ENCODE measurements at regions not wholly inside any gene's neighbourhood (a gene's known extent, or its start where the extent isn't known, plus 50 kb on each side); places are given as distances from the start of the nearest gene placed in this dataset.

DNA sequence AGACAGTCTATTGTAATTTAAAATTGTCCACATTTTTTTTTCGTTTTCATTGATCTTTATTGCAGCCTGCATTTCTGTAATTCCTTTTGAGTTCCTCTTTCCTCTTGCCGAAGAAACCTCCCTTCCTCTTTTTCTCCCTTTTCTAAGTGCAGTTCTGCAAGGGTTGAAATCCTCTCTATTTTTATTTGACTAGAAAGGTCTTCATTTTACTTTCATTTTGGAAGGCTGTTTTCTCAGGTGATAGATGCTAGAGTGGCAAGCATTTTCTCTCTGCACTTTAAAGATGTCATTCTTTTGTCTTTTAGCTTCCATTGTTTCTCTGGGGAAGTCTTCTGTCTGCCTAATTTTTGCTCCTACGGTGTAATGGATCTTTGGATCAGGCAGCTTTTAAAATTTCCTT lies 248.5 kb downstream of the SMARCA2 start:
- no peaks in the 10 kb centered on the region for H3K9me1 ChIP-seq (replicated peaks; ENCODE audit: control insufficient read depth, extremely low read depth, insufficient read depth, low read length)
- no peaks in the 10 kb centered on the region for H3K4me1 ChIP-seq (ENCODE audit: control insufficient read depth, extremely low read depth, insufficient read depth, low read length)
- no peak overlapping the region for H3K9ac ChIP-seq (replicated peaks; ENCODE audit: extremely low read depth, insufficient read depth, low read length)
- DNase-seq (ENCODE audit: low read depth, low spot score) (no peak), FAIRE-seq (no peak)
- H3K9me3 ChIP-seq (replicated peaks; ENCODE audit: control insufficient read depth, insufficient read depth, low read length), result no peaks in the 10 kb centered on the region
- no TSS peak for BruUV-seq (replicated peaks)
- H3K4me3 ChIP-seq (replicated peaks in 1 of 3; ENCODE audit: insufficient read depth in 1 of 3, low read depth in 1 of 3, low read length in 3 of 3), result no peak overlapping the region
- no peak overlapping the region for H3K27ac ChIP-seq (ENCODE audit: insufficient read depth, low read depth, low read length)
- intact Hi-C loops (cut with micrococcal nuclease), result no loop called here
- H3K4me2 ChIP-seq (ENCODE audit: insufficient read depth, low read length), result no peak overlapping the region
- no peaks in the 10 kb centered on the region for H4K20me1 ChIP-seq (replicated peaks; ENCODE audit: control insufficient read depth, extremely low read depth, insufficient read depth, low read length)
- H3K27me3 ChIP-seq (ENCODE audit: control insufficient read depth in 2 of 2, insufficient read depth in 2 of 2, low read length in 2 of 2), result no peaks in the 10 kb centered on the region
- TF ChIP-seq FOS (IDR thresholded peaks at IDR 0.05; ENCODE audit: borderline replicate concordance, insufficient read depth, low read length), result no peak
- TF ChIP-seq POLR2A (IDR thresholded peaks at IDR 0.05; ENCODE audit: low read depth, low read length), result no peak
- no peak for TF ChIP-seq GATA2 (IDR thresholded peaks at IDR 0.05; ENCODE audit: insufficient read depth, insufficient read length, low read depth, low read length)
- TF ChIP-seq JUN (IDR thresholded peaks at IDR 0.05; ENCODE audit: borderline replicate concordance, insufficient read depth, insufficient read length, low read depth), result no peak
- no peak for TF ChIP-seq MYC (IDR thresholded peaks at IDR 0.05; ENCODE audit: low read depth, low read length)
- no peak for TF ChIP-seq EZH2 (IDR thresholded peaks at IDR 0.05; ENCODE audit: borderline replicate concordance, low read depth, low read length, severe bottlenecking)
- no peak for TF ChIP-seq POLR2AphosphoS5 (IDR thresholded peaks at IDR 0.05; ENCODE audit: insufficient read depth, low read depth, low read length)
- TF ChIP-seq, protein P1, sequence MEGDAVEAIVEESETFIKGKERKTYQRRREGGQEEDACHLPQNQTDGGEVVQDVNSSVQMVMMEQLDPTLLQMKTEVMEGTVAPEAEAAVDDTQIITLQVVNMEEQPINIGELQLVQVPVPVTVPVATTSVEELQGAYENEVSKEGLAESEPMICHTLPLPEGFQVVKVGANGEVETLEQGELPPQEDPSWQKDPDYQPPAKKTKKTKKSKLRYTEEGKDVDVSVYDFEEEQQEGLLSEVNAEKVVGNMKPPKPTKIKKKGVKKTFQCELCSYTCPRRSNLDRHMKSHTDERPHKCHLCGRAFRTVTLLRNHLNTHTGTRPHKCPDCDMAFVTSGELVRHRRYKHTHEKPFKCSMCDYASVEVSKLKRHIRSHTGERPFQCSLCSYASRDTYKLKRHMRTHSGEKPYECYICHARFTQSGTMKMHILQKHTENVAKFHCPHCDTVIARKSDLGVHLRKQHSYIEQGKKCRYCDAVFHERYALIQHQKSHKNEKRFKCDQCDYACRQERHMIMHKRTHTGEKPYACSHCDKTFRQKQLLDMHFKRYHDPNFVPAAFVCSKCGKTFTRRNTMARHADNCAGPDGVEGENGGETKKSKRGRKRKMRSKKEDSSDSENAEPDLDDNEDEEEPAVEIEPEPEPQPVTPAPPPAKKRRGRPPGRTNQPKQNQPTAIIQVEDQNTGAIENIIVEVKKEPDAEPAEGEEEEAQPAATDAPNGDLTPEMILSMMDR (IDR thresholded peaks at IDR 0.05; ENCODE audit: extremely low read depth in 1 of 2, insufficient read depth in 1 of 2, low read depth in 1 of 2, low read length in 2 of 2), result no peak
- TF ChIP-seq, protein P2, sequence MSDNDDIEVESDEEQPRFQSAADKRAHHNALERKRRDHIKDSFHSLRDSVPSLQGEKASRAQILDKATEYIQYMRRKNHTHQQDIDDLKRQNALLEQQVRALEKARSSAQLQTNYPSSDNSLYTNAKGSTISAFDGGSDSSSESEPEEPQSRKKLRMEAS (IDR thresholded peaks at IDR 0.05; ENCODE audit: insufficient read depth, insufficient read length), result no peak
- ChIA-PET POLR2A (no interaction called here), CTCF (interaction anchor here (1.0 to 1.1 kb wide), 2 partner anchors 14 to 16 kb away, joined by 3 read pairs; no protein-coding TSS in a partner anchor)
- H3K79me2 ChIP-seq (ENCODE audit: control insufficient read depth, insufficient read depth, low read length), result no peaks in the 10 kb centered on the region
- no peak overlapping the region for H2AFZ ChIP-seq (ENCODE audit: low read depth, low read length)
- H3K36me3 ChIP-seq (ENCODE audit: control insufficient read depth in 2 of 2, extremely low read depth in 1 of 2, insufficient read depth in 2 of 2, low read length in 2 of 2), result no peaks in the 10 kb centered on the region
- dilution Hi-C loops (cut with MboI; ENCODE audit: extremely low pct_ligation_motif_present, low sequenced_read_pairs), result no loop called here
